ENCODE measurements at regions not wholly inside any gene's neighbourhood (a gene's known extent, or its start where the extent isn't known, plus 50 kb on each side); places are given as distances from the start of the nearest gene placed in this dataset.

- Mint-ChIP-seq H3K27me3 (no peaks in the 10 kb centered on the region), H3K36me3 (ENCODE audit: insufficient read depth) (no peaks in the 10 kb centered on the region), H3K4me1 (ENCODE audit: low read depth) (peaks cover 4% of the 10 kb centered on the region), H3K4me3 (ENCODE audit: low read depth) (no peak overlapping the region), H3K27ac (no peak overlapping the region), H3K9me3 (ENCODE audit: low read depth) (no peaks in the 10 kb centered on the region)
- DNase-seq (ENCODE audit: low spot score, unreplicated experiment): no peak
- TF ChIP-seq CTCF (IDR thresholded peaks at IDR 0.05; ENCODE audit: unreplicated experiment): no peak
Measured at GRCh38 chr12:98343002-98343567, 172.3 kb upstream of the TMPO start.

DNA sequence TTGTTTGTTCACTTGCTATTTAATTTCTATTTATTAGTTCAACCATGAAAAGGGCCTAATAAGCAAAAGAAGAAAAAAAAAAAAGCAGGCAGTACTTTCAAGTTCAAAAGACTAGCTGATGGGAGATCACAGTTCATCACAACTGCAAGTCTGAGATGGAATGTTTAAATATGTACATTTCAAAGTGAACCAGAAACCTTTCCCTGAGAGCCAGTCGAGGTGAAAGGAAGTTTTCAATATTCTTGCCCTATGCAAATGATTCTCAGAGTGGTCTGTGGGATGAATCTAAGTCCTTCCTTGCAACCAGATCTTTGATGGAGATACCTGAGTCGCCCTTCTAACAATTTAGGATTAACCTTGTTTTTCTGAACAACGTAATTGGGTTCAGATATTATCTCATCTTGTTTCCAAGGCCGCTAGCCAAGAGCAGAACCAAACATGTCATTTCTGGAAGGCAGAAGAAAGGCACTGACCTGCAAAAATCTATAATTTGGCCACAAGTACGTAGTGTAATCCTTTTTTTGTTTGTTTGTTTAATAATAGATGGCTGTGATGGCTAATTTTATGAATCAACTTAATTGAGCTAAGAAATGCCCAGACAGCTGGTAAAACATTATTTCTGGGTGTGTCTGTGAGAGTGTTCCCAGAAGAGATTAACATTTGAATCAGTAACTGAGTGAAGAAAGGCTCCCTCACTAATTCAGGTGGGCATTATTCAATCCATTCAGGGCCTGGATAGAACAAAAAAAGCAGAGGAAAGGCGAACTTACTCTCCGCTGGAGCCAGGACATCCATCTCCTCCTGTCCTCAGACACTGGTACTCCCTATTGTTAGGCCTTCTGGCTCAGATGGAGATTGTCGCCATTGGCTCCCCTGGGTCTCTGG is 171.1 kb upstream of the TMPO start:
- H3K4me3 Mint-ChIP-seq (ENCODE audit: low read depth): no peak overlapping the region
- DNase-seq (ENCODE audit: low spot score, unreplicated experiment): no peak
- H3K27me3 Mint-ChIP-seq: no peaks in the 10 kb centered on the region
- no peak overlapping the region for H3K27ac Mint-ChIP-seq
- H3K36me3 Mint-ChIP-seq (ENCODE audit: insufficient read depth): no peaks in the 10 kb centered on the region
- peaks cover 4% of the 10 kb centered on the region for H3K4me1 Mint-ChIP-seq (ENCODE audit: low read depth)
- no peak for TF ChIP-seq CTCF (IDR thresholded peaks at IDR 0.05; ENCODE audit: unreplicated experiment)
- no peaks in the 10 kb centered on the region for H3K9me3 Mint-ChIP-seq (ENCODE audit: low read depth)

GRCh38 chr12:98345308-98345876 is 170.0 kb upstream of the TMPO start:
- no peak overlapping the region for H3K27ac Mint-ChIP-seq
- H3K4me3 Mint-ChIP-seq (ENCODE audit: low read depth): no peak overlapping the region
- no peak for TF ChIP-seq CTCF (IDR thresholded peaks at IDR 0.05; ENCODE audit: unreplicated experiment)
- no peaks in the 10 kb centered on the region for H3K27me3 Mint-ChIP-seq
- DNase-seq (ENCODE audit: low spot score, unreplicated experiment): no peak
- H3K4me1 Mint-ChIP-seq (ENCODE audit: low read depth): peaks cover 4% of the 10 kb centered on the region
- H3K36me3 Mint-ChIP-seq (ENCODE audit: insufficient read depth): no peaks in the 10 kb centered on the region
- no peaks in the 10 kb centered on the region for H3K9me3 Mint-ChIP-seq (ENCODE audit: low read depth)

DNA sequence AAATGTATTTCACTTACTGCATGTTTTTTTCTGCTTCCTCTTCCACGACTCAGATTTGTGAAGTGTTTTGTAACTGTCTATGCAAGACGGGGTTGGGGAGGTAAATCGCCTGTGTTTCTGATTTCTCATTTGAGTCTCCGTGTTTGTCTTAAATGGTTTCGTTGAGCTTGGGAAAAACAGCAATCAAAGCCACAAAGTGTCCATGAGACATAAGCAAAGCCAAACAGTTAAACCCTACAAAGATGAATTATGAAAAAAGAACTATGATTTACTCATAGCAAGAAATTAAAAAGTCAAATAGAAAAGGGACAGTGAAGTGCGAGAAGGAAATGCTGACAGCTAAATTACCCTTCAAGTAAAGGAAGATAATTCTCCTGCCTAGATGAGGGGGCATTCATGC is 164.3 kb upstream of the TMPO start:
- Mint-ChIP-seq H3K9me3 (ENCODE audit: low read depth) (no peaks in the 10 kb centered on the region), H3K4me3 (ENCODE audit: low read depth) (no peak overlapping the region), H3K36me3 (ENCODE audit: insufficient read depth) (no peaks in the 10 kb centered on the region), H3K27ac (no peak overlapping the region), H3K4me1 (ENCODE audit: low read depth) (no peaks in the 10 kb centered on the region), H3K27me3 (no peaks in the 10 kb centered on the region)
- no peak for DNase-seq (ENCODE audit: low spot score, unreplicated experiment)
- no peak for TF ChIP-seq CTCF (IDR thresholded peaks at IDR 0.05; ENCODE audit: unreplicated experiment)

DNA sequence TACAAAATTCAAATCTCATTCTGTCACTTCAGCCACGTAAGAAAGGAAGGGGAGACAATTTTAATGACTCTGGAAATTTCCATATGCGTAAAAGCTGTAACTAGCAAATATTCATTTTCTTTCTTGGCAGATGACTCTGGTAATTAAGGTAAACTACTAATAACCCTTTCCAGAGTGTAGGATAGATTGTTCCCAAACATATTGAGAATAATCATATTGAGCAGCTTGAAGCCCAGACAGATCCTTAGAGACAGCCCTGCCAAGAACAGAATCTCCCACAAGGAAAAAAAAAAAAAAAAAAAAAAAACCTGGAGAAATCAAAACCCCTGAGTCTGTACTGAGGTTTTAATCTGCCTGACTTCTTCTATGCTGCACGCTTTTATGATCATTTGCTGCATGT is 163.6 kb upstream of the TMPO start:
- H3K4me1 Mint-ChIP-seq (ENCODE audit: low read depth): no peaks in the 10 kb centered on the region
- no peak overlapping the region for H3K4me3 Mint-ChIP-seq (ENCODE audit: low read depth)
- no peaks in the 10 kb centered on the region for H3K27me3 Mint-ChIP-seq
- H3K27ac Mint-ChIP-seq: no peak overlapping the region
- H3K9me3 Mint-ChIP-seq (ENCODE audit: low read depth): no peaks in the 10 kb centered on the region
- no peak for DNase-seq (ENCODE audit: low spot score, unreplicated experiment)
- TF ChIP-seq CTCF (IDR thresholded peaks at IDR 0.05; ENCODE audit: unreplicated experiment): no peak
- no peaks in the 10 kb centered on the region for H3K36me3 Mint-ChIP-seq (ENCODE audit: insufficient read depth)

All from progenitor cell of endocrine pancreas (in vitro differentiated cells).